SH-SY5Y (cell line): ENCODE measurements at regions not wholly inside any gene's neighbourhood (a gene's known extent, or its start where the extent isn't known, plus 50 kb on each side); places are given as distances from the start of the nearest gene placed in this dataset.

Source experiments
- GATA2 ChIP-seq: IDR thresholded peaks from 2 replicates; pipeline ENCODE4 v1.6.1; 2011; ENCODE audit warnings: mild to moderate bottlenecking, low read depth, low read length
- GATA3 ChIP-seq: IDR thresholded peaks from 2 replicates; pipeline ENCODE4 v1.6.1; 2011; ENCODE audit warnings: low read depth, mild to moderate bottlenecking, low read length, moderate library complexity

DNA sequence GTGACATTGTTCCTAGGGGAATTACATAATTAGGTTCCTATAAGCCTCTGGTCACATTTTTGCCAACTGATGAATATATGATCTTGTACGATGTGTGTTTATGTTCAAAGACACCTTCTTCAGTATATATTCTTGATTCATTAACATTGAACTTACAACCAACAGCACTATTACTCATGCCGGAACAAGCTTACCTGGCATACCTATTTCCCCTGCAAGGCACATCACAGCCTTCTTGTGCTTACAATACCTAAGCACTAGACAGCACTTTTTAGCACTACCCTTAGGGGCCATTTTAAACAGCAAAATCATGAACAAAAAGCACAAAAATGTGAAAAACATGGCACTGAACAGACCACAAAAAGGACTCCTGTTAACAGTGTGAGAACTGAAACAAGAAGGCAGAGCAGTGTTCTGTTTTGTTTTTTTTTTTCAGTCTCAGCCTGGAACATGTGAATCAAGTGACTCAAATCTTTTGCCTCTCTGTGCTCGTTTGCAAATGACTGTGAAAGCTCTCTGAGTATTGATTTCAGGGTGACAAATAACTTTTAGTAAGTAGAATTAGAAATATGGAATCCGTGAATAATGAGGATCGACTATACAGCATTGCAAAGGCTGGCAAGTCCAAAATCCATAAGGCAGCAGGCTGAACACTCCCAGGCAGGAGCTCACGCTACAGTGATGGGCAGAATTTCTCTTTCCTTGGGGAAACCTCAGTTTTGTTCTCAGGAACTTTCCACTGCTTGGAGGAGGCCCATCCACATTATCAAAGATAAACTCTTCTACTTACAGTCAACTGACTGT lies 102.3 kb upstream of the TSHZ2 start:
- TF ChIP-seq GATA2 (no peak), GATA3 (no peak)
